GM19043 (cell line): ENCODE measurements at regions not wholly inside any gene's neighbourhood (a gene's known extent, or its start where the extent isn't known, plus 50 kb on each side); places are given as distances from the start of the nearest gene placed in this dataset.
A peak's percentile ranks its signal among the peaks of the same experiment; 100 is the strongest.

ENCODE experiments used
- ATAC-seq: cut with Tn5 transposase; IDR thresholded peaks from one replicate; pipeline ENCODE4 v1.9.1; 2021; ENCODE audit warnings: low read depth; ENCODE audit not compliant: unreplicated experiment

DNA sequence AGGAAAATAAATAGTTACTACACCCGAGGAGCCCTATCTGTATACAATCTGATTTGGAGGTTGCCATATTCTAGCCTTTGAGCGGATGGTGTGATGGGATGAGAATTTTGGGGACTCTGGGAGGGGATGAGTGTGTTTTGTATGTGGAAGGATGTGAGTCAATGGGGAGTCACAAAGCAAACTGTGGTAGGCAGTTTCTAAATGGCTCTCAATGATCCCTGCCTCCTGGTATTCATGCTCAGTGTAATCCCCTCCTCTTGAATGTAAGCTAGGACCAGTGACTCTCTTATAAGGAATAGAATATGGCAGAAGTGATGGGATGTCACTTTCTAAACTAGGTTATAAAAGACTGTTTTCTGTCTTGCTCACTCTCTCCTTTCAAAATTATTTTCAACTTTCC lies 205.7 kb upstream of the RIOK2 start:
- ATAC-seq: no peak

DNA sequence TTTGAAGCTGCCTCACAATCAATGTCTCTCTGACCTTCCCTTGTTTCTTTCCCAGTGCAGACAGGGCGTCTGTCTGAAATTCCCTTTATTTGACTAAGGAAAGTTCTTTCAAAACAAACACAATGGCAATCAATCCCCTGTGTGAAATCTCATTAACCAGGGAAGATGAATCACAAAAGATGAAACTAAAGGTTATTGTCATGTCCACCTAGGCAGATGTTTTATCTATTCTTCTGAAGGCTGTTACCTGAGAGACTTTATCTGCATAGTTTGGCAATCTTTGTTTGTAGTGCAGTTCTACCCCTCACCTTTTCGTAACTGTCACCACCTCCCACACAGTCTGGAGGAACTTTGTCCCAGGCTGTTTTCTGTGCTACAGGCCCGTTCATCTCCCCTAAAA lies 217.5 kb upstream of the RIOK2 start:
- no peak for ATAC-seq

DNA sequence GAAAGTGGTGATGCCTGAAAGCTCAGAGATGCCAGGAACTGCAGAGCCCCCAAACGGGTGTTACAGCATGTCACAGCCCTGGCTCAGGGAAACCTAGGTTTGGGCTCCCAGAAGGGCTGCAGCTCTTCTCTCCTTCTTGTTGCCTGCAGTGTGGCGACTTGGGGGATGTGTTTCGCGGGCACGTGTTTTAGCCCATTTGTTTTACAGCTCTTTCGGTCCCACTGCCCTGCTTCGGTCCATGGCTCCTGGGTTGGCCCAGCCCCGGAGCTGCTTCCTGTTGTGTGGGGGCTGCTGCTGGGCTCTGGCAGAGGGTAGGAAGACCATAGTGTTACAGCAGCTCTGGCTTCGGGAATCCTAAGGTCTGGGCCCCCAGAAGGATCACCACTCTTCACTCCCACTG lies 222.9 kb upstream of the RIOK2 start:
- ATAC-seq: no peak

DNA sequence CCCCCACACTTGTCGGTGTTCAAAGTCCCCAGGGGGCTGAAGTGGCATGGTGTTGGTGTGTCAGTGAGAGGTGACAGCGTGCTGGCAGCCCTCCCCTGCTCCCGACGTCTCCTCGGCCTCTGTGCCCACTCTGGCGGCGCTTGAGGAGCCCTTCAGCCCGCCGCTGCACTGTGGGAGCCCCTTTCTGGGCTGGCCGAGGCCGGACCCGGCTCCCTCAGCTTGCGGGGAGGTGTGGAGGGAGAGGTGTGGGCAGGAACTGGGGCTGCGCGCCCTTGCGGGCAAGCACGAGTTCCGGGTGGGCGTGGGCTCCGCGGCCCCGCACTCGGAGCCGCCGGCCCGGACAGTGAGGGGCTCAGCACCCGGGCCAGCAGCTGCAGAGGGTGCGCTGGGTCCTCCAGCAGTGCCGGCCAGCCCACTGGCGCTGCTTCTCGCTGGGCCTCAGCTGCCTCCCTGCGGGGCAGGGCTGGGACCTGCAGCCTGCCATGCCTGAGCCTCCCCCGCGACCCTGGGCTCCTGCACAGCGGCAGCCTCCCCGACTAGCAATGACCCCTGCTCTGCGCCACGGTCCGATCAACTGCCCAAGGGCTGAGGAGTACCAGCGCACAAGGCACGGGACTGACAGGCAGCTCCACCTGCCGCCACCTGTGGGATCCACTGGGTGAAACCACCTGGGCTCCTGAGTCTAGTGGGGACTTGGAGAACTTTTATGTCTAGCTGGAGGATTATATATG lies 224.1 kb upstream of the RIOK2 start:
- no peak for ATAC-seq

DNA sequence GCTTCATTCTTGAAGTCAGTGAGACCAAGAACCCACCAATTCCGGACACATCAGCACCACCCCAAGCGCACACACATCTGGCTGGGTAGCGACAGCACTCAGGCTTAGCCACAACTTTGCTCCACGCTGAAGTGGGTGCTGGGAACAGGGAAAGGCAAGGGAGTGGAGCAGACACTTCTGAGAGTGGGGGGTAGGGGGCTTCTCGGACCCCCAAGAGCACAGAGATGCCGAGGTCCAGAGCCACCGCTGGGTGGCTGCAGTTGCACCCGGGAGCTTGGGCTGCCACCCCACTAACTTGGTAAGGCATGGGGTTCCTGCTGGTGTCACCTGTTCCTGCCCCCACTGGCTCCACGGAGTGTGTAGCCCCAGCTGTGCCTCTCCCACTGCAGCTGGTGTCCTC lies 225.3 kb upstream of the RIOK2 start:
- ATAC-seq: no peak

DNA sequence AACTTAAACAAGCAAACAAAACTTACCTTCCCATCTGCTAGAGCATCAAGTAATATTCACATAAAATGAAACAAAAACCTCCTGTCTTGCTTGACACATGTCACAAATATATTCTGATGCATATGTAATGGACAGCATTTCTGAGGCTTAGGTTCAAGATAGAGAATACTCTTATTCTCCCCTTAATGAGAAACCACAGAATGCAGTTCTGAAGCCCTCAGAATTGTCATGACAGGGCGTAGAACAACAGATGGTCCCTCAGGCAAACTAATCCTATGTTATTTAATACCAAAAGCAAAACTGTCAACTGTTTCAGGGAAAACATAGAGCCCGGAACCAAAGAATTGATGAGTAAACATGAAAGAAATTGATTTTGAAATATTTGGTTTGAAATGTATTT lies 229.9 kb upstream of the RIOK2 start:
- ATAC-seq: no peak

DNA sequence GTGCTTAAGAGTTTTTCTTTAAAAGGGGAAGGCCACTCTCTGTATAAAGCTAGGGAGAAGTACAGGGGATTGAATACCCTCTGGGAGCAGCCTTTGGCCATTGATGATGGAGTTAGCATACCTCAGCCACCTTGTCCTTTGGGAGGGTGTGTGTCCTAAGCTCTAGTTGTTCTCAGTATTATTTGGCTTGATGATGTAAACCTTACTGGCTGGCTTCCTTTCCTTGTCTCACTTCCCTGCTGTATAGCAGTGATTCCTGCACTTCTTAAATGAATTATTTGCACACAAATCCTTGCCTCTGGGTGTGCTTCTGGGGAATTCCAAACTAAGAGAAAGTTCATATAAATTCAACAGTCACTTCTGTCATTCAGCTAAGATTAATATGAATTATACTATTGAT lies 234.9 kb upstream of the RIOK2 start:
- no peak for ATAC-seq

DNA sequence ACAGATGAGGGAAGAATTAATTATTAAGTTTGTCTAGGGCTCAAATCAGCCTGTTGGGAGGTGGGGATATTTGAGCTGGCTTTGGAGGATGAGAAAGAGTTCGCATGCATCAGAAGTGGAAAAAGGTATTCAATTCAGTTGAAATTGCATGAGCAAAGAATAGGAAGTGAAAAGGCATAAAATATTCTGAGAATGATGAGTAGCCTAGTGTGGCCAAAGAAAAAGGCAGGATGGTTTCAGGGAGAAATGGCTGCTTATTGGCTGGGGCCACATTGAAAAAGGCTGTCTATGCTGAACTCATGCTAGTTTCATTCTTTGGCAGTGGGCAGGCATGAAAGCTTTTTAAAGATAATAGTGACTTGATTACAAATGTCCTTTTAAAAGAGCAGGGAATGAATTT lies 235.4 kb upstream of the RIOK2 start:
- peak; percentile 65 for ATAC-seq

DNA sequence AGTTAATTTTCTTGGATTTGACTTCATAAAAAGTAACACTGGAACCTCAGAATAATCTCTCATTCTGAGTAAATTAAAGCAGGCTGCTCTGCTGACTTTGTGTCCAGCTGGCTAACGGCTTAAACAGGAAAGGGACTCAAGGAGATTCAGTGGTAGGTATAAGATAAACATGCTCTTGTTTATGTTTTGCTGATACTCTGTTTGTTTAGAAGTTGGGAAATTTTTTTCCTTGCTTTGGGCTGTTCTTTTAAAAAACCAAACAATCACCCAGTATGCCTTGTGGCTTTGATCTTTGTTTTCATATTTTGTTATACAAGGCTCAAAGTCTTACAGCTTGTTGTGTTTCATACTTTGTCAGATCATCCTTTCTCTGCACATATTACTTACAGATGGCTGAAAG lies 237.6 kb upstream of the RIOK2 start:
- ATAC-seq: no peak

DNA sequence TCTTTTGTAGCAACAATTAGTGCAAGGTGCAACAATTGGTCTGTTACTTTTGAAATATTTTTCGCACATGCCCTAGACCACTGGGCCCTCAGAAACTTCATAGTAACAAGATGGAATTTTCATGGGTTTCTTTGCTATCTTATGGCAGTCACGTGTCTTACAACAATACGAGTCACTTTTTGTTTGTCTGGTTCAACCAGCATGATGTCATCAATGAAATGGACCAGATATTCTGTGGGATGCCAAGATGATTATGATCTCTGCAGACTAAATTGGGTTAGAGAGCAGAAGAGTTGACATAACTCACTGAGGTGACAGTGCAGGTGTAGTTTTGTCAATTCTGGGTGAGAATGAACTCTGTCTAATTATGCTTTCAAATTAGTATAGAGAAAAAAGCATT lies 239.6 kb upstream of the RIOK2 start:
- ATAC-seq: no peak

DNA sequence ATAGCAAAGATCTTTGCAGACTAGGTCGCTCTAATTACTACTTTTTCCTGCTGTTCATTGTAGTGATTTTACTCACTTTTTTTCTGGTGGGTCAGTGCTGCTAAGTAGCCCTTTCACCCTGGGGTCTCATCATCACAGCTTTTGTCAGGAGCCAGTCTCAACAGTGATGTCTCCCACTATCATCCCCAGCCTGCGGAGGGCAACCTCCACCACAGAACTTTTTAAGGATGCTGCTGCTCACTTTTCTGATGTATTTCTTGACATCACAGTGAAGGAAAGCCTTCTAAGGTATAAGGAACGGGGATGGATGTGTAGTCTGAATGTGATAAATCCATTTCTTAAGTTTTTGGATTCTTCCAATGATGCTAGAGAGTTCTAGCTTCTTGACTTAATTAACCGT lies 242.5 kb upstream of the RIOK2 start:
- ATAC-seq: peak; percentile 52

DNA sequence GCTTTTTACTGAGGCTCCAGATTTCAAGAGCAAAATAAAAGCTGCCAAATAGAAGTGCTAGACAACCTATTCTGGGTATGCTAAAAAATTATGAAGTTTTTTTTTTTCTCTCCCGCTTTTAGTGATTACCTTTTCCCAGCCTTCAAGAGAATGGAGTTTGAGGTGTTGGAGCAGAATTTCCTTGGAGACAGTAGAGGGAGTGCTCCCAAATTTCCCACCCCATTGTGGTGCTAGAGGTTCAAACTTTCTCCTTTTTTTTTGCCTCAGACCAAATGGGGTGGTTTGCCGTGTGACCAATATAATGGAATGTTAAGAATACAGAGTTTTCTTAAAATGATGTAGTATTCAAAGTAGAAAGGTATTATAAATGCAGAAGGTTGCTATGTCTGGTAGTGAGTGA lies 244.2 kb upstream of the RIOK2 start:
- ATAC-seq: no peak

DNA sequence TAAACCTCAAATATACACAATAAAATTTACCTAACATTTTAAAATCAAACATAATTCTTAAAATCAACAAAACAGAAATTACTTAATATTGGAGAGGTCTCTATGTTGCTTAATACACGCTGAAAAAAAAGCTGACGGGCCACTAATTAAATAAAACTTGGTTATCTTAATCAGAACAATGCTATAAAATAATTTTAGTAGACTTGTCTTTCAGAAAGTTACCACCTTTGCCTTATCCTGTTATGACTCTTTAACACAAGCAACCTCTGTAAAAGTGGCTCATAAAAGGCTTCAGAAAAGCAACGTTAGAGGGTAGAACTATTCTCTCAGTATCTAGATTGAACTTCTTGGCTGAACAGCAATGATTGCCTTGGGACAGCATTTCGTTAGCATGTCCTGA lies 251.0 kb upstream of the RIOK2 start:
- ATAC-seq: no peak

DNA sequence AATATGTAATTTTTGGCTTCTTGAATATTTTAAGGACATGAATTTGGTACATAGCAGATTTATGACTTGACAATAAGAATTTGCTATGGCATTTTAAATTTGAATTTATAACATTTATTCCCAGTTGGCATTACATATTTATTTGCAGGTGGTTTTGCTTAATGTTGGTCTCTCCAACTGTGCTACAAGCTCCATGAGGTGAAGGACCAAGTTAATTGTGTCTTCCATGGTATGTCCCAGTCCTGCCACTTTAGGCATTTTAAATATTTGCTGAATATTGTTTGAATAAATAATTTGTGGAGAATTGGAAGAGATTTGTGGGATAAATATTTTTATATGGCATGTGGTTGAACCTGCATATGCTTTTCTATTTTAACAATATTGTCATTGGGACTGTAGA lies 253.4 kb upstream of the RIOK2 start:
- ATAC-seq: no peak

DNA sequence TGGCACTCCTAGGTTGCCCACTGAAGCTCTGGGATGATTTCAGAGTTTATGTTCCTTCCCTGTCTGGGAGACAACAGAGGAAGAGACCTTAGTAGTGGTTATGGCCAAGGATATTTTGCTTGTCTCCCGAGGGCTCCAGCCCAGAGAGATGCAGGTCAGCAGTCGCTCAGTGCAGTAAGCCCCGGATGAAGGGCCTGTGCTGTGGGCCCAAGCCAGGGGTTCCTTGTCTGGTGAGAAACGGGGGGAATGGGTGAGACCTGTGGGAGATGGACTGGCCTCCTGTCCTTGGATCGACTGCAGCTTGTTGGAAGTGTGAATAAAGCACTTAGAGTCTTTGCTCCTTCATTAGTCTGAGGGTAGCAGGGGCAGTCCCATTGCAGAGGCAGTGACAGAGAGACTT lies 260.7 kb upstream of the RIOK2 start:
- ATAC-seq: no peak

DNA sequence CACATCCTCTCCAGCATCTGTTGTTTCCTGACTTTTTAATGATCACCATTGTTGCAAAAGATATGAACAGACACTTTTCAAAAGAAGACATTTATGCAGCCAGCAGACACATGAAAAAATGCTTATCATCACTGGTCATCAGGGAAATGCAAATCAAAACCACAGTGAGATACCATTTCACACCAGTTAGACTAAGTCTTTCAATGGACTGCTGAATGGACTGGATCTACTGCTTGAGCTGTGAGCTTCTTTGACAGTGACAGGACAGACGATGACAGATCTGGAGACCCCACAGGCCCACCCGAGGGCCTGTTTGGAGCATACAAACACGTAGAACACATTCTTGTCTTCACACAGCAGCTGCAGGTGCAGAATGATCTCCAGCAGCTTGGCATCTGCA lies 266.1 kb upstream of the RIOK2 start:
- ATAC-seq: no peak

DNA sequence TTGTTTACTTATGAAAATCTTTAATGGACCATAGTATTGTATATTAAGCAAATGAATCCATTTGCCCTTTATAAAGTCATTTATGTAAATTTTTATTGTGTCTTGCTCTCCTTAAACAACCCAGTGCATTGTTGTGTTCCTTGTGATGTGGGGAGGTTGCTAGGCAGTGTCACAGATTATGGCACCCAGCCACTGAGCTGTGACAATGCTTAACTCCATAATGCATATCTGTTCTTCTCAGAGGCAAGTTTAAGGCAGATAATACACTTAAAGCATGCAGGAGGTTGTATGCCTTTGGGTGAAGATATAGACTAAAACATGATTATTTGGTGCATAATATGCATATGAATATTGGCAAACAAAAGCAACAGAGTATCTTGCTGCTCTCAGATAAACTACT lies 269.6 kb upstream of the RIOK2 start:
- ATAC-seq: no peak

DNA sequence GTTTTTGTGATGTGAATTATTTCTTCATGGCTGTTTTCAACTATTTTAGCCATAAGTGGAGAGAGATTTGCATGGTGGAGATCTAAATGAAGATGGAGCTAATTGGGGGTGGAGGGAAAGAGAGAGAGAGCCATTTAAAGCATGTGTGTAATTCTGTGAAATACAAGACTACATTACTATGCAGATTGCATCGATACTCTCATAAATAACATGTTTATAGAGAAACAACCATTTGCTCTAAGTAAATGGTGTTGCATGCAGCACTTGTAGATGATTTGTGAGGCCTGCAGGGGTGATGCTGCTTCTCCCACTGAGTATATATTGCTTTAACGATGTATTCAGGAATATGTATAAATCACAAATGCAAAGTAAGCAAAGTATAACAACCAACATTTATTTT lies 270.2 kb upstream of the RIOK2 start:
- no peak for ATAC-seq

DNA sequence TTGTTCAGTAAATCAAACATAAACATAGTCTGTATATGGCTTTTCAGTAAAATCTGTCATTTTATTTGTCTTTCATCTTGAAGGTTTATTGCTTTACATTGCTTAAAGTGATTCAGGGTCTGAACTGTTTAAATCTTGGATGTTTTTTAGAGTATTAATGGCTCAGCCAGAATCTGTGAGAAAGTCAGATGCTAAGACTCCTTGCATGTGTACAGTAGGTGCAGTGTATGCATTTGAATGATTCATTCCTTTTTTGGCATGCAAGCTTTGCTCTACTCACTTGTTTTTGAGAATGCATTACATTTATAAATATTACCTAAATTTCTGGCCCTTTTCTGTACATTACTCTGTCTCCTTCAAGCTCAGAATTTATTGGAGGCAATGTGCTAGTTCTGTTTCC lies 271.0 kb upstream of the RIOK2 start:
- ATAC-seq: no peak

DNA sequence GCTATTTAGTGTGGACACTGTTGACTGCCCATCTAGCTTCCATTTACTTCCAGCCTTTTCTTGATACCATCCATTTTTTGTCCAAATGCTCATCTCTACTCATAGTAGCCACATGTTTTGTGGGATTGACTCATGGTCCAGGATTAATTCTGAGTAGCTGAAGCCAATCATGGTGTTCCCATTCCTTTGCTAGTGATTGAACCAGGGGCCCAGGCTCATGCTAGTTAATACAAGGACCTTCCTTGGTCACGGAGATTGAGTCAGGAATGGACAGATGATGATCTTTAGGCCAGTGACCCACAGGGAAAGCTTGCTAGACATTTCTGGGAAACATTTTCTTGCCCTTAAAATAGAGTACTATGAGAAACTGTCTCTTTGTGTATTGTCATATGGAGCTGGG lies 272.9 kb upstream of the RIOK2 start:
- ATAC-seq: no peak

DNA sequence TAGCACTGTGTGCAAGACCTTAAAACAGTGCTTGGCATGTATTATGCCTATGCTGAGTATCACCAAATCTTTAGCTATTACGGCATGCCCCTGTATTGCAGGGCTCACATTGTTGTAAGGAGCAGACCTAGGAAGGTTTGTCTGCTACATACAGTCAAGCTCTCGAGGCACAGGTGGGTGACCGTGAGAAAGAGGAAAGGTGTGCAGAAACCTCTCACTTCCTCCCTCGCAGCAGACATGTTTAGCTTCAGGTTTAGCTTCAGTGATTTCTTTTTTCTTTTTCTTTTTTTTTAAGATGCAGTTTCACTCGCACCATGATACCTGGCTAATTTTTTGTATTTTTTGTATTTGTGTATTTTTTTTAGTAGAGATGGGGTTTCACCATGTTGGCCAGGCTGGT lies 275.8 kb upstream of the RIOK2 start:
- ATAC-seq: peak; percentile 53

DNA sequence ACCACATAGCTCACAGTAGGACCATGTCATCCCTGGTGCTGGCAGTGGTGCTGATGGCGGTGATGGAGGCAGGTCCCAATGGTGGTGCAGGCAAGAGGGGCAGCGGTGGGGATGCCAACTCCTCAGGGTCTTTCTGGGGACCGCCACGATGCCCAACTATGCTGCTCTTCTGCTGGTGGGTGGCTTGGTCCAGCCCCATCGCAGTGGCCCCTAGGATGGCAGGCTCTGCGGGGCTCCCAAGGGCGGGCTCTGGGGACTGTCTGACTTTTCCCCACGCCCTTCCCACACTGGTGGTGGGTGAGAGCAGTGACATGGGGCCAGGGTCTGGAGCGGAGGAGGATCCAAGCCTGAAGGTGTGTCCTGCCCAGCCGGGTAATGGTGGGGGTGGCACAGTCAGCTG lies 288.9 kb upstream of the RIOK2 start:
- no peak for ATAC-seq

DNA sequence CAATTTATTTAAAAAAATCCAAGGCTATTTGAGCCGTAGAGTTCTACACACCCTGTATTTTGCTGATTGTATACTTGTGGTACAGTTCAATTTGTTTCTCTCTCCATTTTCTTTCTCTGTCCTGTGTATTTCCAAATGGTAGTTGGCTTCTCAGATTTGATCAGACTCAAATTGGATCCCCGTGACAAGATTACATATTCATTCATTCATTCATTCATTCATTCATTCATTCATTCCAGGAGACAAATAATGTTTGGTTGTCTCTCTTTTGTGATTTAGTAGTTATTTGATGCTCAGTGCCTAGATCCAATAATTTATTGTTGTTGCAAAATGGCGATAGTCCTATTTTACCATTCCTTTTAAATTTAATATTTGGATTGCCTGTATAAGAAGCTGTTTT lies 292.8 kb upstream of the RIOK2 start:
- no peak for ATAC-seq
